ENCODE measurements at regions not wholly inside any gene's neighbourhood (a gene's known extent, or its start where the extent isn't known, plus 50 kb on each side); places are given as distances from the start of the nearest gene placed in this dataset.

- TF ChIP-seq CTCF (IDR thresholded peaks at IDR 0.05; ENCODE audit: insufficient read depth, low read length), result no peak
- TF ChIP-seq REST (IDR thresholded peaks at IDR 0.05; ENCODE audit: insufficient replicate concordance, low read depth), result no peak
- TF ChIP-seq SPI1 (IDR thresholded peaks at IDR 0.05; ENCODE audit: borderline replicate concordance, low read depth), result no peak
Measured at GRCh38 chr20:12413116-12413515, 495.4 kb downstream of the BTBD3 start.

All from HL-60 (cell line).